Calu3 (cell line): ENCODE measurements at regions not wholly inside any gene's neighbourhood (a gene's known extent, or its start where the extent isn't known, plus 50 kb on each side); places are given as distances from the start of the nearest gene placed in this dataset.

ENCODE experiments used
- BruUV-seq: library from RNA; stranded (reverse); fragments of 400-500 nt; replicated peaks from 2 replicates; lab custom pipeline; 2021; lab: Mats Ljungman, UMichigan
- CTCF ChIA-PET: fragments of 300-600 bp; sonication (Branson Sonifier 250); formaldehyde crosslinking; loops from one replicate; lab custom pipeline; 2022; ENCODE audit warnings: antibody characterized with exemption; lab: Charles Lee
- DNase-seq: peaks from one replicate; pipeline ENCODE4 v3.0.0; 2022
- H3K27ac Mint-ChIP-seq: one replicate; pipeline ENCODE4 v1.8.0; 2022; ENCODE audit warnings: mixed read lengths; ENCODE audit not compliant: unreplicated experiment
- H3K27me3 Mint-ChIP-seq: one replicate; pipeline ENCODE4 v1.8.0; 2022; ENCODE audit warnings: mixed read lengths; ENCODE audit not compliant: unreplicated experiment
- H3K36me3 Mint-ChIP-seq: one replicate; pipeline ENCODE4 v1.8.0; 2022; ENCODE audit warnings: mild to moderate bottlenecking, moderate library complexity, mixed read lengths; ENCODE audit not compliant: insufficient read depth, unreplicated experiment
- H3K4me1 Mint-ChIP-seq: one replicate; pipeline ENCODE4 v1.8.0; 2022; ENCODE audit warnings: mild to moderate bottlenecking, low read depth, mixed read lengths; ENCODE audit not compliant: unreplicated experiment
- H3K4me3 Mint-ChIP-seq: one replicate; pipeline ENCODE4 v1.8.0; 2022; ENCODE audit warnings: mild to moderate bottlenecking, low read depth, moderate library complexity, mixed read lengths; ENCODE audit not compliant: unreplicated experiment
- H3K9me3 Mint-ChIP-seq: one replicate; pipeline ENCODE4 v1.8.0; 2022; ENCODE audit warnings: low read depth, mixed read lengths; ENCODE audit not compliant: unreplicated experiment
- intact Hi-C: fragments of 100-400 bp; cut with micrococcal nuclease; formaldehyde crosslinking; loops from one replicate; pipeline ENCODE4 v1.10.0; 2022; ENCODE audit not compliant: unreplicated experiment
- TF ChIP-seq, protein P1 (sequence below): fragments of 200-600 bp; IDR thresholded peaks from one replicate; pipeline ENCODE4 v1.8.0; 2022; ENCODE audit warnings: antibody characterized with exemption; ENCODE audit not compliant: unreplicated experiment

DNA sequence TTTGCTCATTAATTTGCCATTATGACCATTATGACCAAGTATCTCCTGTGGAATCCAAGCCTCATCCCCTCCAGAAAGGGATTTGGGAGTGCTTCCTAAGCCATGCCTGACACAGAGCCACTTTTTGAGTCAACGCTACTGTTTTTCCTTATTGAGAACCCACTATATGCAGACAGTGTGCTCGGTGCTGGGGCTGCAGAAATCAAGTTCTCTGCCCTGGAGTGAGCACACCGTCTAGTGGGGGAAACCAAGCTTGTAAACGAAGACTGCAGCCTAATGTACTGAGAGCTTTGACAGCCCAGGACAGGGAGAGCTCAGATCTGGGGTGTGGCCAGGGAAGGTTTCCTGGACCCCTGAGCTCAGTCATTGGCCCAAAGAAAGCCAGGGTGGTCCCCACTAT, 111.0 kb downstream of the ENGASE start:
- intact Hi-C loops = no loop called here
- Mint-ChIP-seq H3K27ac (no peak overlapping the region), H3K36me3 (no peaks in the 10 kb centered on the region), H3K9me3 (no peaks in the 10 kb centered on the region), H3K4me3 (no peak overlapping the region), H3K27me3 (peaks cover 98% of the 10 kb centered on the region), H3K4me1 (no peaks in the 10 kb centered on the region)
- DNase-seq = no peak
- no TSS peak for BruUV-seq
- TF ChIP-seq, protein P1, sequence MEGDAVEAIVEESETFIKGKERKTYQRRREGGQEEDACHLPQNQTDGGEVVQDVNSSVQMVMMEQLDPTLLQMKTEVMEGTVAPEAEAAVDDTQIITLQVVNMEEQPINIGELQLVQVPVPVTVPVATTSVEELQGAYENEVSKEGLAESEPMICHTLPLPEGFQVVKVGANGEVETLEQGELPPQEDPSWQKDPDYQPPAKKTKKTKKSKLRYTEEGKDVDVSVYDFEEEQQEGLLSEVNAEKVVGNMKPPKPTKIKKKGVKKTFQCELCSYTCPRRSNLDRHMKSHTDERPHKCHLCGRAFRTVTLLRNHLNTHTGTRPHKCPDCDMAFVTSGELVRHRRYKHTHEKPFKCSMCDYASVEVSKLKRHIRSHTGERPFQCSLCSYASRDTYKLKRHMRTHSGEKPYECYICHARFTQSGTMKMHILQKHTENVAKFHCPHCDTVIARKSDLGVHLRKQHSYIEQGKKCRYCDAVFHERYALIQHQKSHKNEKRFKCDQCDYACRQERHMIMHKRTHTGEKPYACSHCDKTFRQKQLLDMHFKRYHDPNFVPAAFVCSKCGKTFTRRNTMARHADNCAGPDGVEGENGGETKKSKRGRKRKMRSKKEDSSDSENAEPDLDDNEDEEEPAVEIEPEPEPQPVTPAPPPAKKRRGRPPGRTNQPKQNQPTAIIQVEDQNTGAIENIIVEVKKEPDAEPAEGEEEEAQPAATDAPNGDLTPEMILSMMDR = no peak
- CTCF ChIA-PET = interaction anchor here (3.9 kb wide), 1 partner anchor 206 kb away, joined by 12 read pairs; no protein-coding TSS in a partner anchor

DNA sequence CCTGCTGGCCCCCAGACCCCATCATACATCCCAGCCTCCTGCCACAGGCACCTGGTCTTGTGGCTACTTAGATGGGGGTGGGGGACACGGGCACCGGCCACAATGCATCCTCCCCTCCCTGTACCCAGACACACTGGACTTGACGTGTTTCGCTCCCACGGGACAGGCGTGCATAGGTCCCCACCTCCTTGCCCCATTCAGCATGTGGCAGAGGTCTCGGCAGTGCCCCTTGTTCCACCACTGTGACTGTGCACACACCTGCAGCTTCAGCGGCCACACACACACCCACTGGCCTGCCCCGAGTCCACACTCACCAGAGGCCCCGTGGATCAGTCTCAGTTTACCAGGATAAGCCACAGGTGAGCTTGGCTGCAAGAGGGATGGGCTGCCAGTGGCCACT, 109.6 kb downstream of the ENGASE start:
- Mint-ChIP-seq H3K4me1 (no peaks in the 10 kb centered on the region), H3K27me3 (peaks cover 98% of the 10 kb centered on the region), H3K36me3 (no peaks in the 10 kb centered on the region), H3K27ac (no peak overlapping the region), H3K4me3 (no peak overlapping the region), H3K9me3 (no peaks in the 10 kb centered on the region)
- no TSS peak for BruUV-seq
- DNase-seq = no peak
- CTCF ChIA-PET = no interaction called here
- TF ChIP-seq, protein P1 = no peak
- intact Hi-C loops = no loop called here

DNA sequence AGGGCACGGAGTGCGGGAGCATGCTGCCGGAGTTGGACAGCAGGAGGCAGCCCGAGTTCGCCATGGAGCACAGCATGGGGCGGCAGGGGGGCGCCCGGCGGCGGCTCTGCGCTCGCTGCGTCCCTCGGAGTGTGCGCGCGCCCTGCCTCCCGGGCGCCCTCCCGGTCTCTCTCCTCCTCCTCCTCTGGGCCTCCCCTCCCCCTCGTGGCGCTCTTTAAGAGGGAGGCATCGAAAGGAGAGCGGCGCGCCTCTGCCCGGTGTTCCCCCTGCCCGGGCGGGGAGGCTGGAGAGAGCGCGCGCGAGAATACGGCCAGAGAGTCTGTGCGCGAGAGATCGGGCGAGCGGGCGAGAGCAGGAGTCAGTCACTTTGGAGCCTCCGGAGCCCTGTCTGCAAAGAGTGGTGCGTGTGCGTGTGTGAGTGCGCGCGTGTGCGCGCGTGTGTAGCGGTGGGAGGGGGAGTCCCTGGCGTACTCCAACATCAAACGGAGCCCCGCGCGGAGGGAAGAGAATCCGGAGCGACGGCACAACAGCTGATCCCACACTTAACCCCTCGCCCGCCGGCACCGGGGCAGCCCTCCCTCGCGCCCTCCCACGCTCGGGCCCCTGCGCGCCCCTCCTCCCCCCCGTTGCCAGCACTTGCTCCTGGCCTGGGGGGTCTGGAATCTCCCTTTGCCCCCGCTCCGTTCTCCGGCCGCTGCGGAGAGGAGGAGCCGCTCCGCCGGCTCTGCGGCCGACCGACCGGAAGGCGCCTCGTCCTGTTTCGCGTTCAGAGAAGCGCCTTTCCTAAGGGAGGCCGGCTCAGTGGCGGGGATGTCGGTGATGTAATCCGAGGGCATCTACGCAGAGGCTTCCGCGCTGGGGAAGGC, 108.9 kb downstream of the ENGASE start:
- intact Hi-C loops = no loop called here
- H3K27me3 Mint-ChIP-seq = peaks cover 98% of the 10 kb centered on the region
- H3K9me3 Mint-ChIP-seq = no peaks in the 10 kb centered on the region
- TF ChIP-seq, protein P1 = no peak
- CTCF ChIA-PET = no interaction called here
- no TSS peak for BruUV-seq
- H3K36me3 Mint-ChIP-seq = no peaks in the 10 kb centered on the region
- DNase-seq = no peak
- no peaks in the 10 kb centered on the region for H3K4me1 Mint-ChIP-seq
- no peak overlapping the region for H3K27ac Mint-ChIP-seq
- H3K4me3 Mint-ChIP-seq = no peak overlapping the region

DNA sequence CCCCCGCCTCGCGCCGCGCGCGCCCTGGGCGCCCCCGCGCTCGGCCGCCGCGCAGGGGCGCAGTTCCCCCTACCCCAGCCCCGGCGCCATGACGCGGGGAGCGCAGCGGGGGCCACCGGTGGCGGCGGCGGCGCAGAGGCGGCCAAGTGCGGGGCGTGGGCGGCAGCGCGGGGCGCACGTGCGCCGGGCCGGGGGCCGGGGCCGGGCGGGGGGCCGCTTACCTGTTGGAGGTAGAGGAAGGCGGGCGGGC, 108.3 kb downstream of the ENGASE start:
- no peak overlapping the region for H3K27ac Mint-ChIP-seq
- intact Hi-C loops = no loop called here
- TF ChIP-seq, protein P1 = no peak
- no TSS peak for BruUV-seq
- no peaks in the 10 kb centered on the region for H3K9me3 Mint-ChIP-seq
- DNase-seq = no peak
- peaks cover 98% of the 10 kb centered on the region for H3K27me3 Mint-ChIP-seq
- no peaks in the 10 kb centered on the region for H3K4me1 Mint-ChIP-seq
- no peaks in the 10 kb centered on the region for H3K36me3 Mint-ChIP-seq
- CTCF ChIA-PET = no interaction called here
- no peak overlapping the region for H3K4me3 Mint-ChIP-seq
